Esophagus squamous epithelium (tissue), 5 donors: ENCODE measurements at regions not wholly inside any gene's neighbourhood (a gene's known extent, or its start where the extent isn't known, plus 50 kb on each side); places are given as distances from the start of the nearest gene placed in this dataset.

ENCODE experiments used
- DNase-seq: peaks from one replicate; lab custom pipeline; 2025; lab: John Stamatoyannopoulos, UW
- H3K27ac ChIP-seq, 4 donors: fragments of 200-600 bp; sonication (generic); one replicate each; pipeline ENCODE4 v1.5.1; 2016 to 2019; ENCODE audit warnings: mild to moderate bottlenecking in 1 of 4
- H3K27me3 ChIP-seq, 4 donors: fragments of 200-600 bp; sonication (generic); 1 replicate in 3 of 4; 2 replicates in 1 of 4; pipeline versions ENCODE4 v1.5.1 to v1.6.0; 2017 to 2021; ENCODE audit warnings: antibody characterized with exemption in 1 of 4
- H3K36me3 ChIP-seq, 3 donors: fragments of 200-600 bp; sonication (generic); one replicate each; pipeline ENCODE4 v1.5.1; 2016 to 2019
- H3K4me1 ChIP-seq, 3 donors: fragments of 200-600 bp; sonication (generic); one replicate each; pipeline ENCODE4 v1.5.1; 2017 to 2019
- H3K4me3 ChIP-seq, 4 donors: fragments of 200-600 bp; sonication (generic); 1 replicate in 3 of 4; 2 replicates in 1 of 4; pipeline ENCODE4 v1.5.1; 2016 to 2019; ENCODE audit warnings: mild to moderate bottlenecking in 2 of 4, moderate library complexity in 1 of 4
- H3K9me3 ChIP-seq, 3 donors: fragments of 200-600 bp; sonication (generic); one replicate each; pipeline ENCODE4 v1.5.1; 2016 to 2019
- CTCF ChIP-seq, 6 experiments: fragments of 450-650 bp in 4 of 6; fragments of 200-600 bp in 2 of 6; sonication (generic) in 2 of 6; IDR thresholded peaks; one replicate each; pipeline ENCODE4 v1.5.1; 2016 to 2019; ENCODE audit warnings: antibody characterized with exemption in 6 of 6, mild to moderate bottlenecking in 4 of 6, moderate library complexity in 4 of 6
- POLR2A ChIP-seq, 4 donors: fragments of 450-650 bp; IDR thresholded peaks; one replicate each; pipeline ENCODE4 v1.6.1; 2017; ENCODE audit warnings: antibody characterized with exemption in 4 of 4, mild to moderate bottlenecking in 4 of 4, moderate library complexity in 3 of 4
- WGBS, 2 donors: methylation state at CpG; one replicate each; pipeline ENCODE4 v1.1.5; 2018; 5-methylcytosine and 5-hydroxymethylcytosine counted together
- intact Hi-C: fragments of 100-400 bp; cut with DNase I; formaldehyde crosslinking; loops from one replicate; pipeline ENCODE4 v1.15.0; 2022
- donor health status: DM: yes; HTN: yes; CAD: no.

GRCh38 chr14:83129496-83129895, 1595.8 kb upstream of the SEL1L start:
- DNase-seq, result no peak
- H3K9me3 ChIP-seq, result no peaks in the 10 kb centered on the region
- H3K27me3 ChIP-seq, result no peaks in the 10 kb centered on the region
- 80 to 87% methylated on average over 3 of the region's 3 CpGs for WGBS, 2 donors
- no peak for TF ChIP-seq CTCF (IDR thresholded peaks at IDR 0.05)
- no peak for TF ChIP-seq POLR2A (IDR thresholded peaks at IDR 0.05)
- H3K4me1 ChIP-seq, result peaks cover 0 to 8% (median 3%) of the 10 kb centered on the region in 3 donors
- no peaks in the 10 kb centered on the region for H3K36me3 ChIP-seq
- intact Hi-C loops, result no loop called here
- no peak overlapping the region for H3K27ac ChIP-seq
- no peak overlapping the region for H3K4me3 ChIP-seq

GRCh38 chr14:83133981-83134645, 1600.5 kb upstream of the SEL1L start:
- Histone ChIP-seq H3K36me3 (no peaks in the 10 kb centered on the region), H3K27ac (no peak overlapping the region), H3K4me1 (peaks cover 0 to 8% (median 3%) of the 10 kb centered on the region in 3 donors), H3K27me3 (no peaks in the 10 kb centered on the region), H3K9me3 (no peaks in the 10 kb centered on the region), H3K4me3 (no peak overlapping the region)
- TF ChIP-seq POLR2A (IDR thresholded peaks at IDR 0.05) (no peak), CTCF (IDR thresholded peaks at IDR 0.05) (no peak)
- intact Hi-C loops, result no loop called here
- DNase-seq, result no peak
- WGBS, 2 donors, result 63% methylated on average over 9 of the region's 9 CpGs

GRCh38 chr14:83140756-83141155, 1607.1 kb upstream of the SEL1L start:
- 85 to 90% methylated on average over 4 of the region's 4 CpGs for WGBS, 2 donors
- TF ChIP-seq POLR2A (IDR thresholded peaks at IDR 0.05) (no peak), CTCF (IDR thresholded peaks at IDR 0.05) (no peak)
- intact Hi-C loops, result no loop called here

GRCh38 chr14:83147006-83147405, 1613.4 kb upstream of the SEL1L start:
- WGBS, 2 donors, result 73 to 77% methylated on average over 3 of the region's 3 CpGs

More at GRCh38 chr14:83140756-83141155, 1607.1 kb upstream of the SEL1L start:
- Histone ChIP-seq H3K27me3 (no peaks in the 10 kb centered on the region), H3K27ac (no peak overlapping the region), H3K4me3 (no peak overlapping the region), H3K4me1 (no peaks in the 10 kb centered on the region), H3K9me3 (no peaks in the 10 kb centered on the region), H3K36me3 (no peaks in the 10 kb centered on the region)
- no peak for DNase-seq

More at GRCh38 chr14:83147006-83147405, 1613.4 kb upstream of the SEL1L start:
- intact Hi-C loops, result no loop called here
- Histone ChIP-seq H3K36me3 (no peaks in the 10 kb centered on the region), H3K9me3 (no peaks in the 10 kb centered on the region), H3K27me3 (no peaks in the 10 kb centered on the region), H3K4me3 (no peak overlapping the region), H3K4me1 (no peaks in the 10 kb centered on the region), H3K27ac (no peak overlapping the region)
- TF ChIP-seq POLR2A (IDR thresholded peaks at IDR 0.05) (no peak), CTCF (IDR thresholded peaks at IDR 0.05) (no peak)
- no peak for DNase-seq
